ENCODE measurements at regions not wholly inside any gene's neighbourhood (a gene's known extent, or its start where the extent isn't known, plus 50 kb on each side); places are given as distances from the start of the nearest gene placed in this dataset.

DNA sequence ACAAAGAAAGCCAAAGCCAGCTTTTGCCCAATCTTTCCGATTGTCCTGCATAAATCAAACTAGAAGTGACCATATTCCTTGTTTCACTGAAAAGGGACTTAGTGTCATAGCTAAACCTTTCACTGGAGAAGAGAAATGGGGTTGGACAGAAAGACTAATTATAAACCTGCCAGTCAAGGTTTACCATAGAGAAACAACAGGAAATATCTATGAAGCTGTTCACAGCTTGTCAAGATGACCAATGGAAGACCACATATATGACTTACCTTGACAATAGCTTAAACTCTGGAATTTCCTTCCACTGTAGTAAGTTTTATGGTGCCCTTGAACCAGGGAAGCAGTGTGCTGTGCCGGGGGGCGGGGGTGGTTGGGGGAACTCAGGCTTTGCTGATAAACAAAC lies 107.7 kb upstream of the PHACTR1 start:
- no peaks in the 10 kb centered on the region for H3K36me3 Mint-ChIP-seq (ENCODE audit: low read depth)
- TF ChIP-seq, protein P1, sequence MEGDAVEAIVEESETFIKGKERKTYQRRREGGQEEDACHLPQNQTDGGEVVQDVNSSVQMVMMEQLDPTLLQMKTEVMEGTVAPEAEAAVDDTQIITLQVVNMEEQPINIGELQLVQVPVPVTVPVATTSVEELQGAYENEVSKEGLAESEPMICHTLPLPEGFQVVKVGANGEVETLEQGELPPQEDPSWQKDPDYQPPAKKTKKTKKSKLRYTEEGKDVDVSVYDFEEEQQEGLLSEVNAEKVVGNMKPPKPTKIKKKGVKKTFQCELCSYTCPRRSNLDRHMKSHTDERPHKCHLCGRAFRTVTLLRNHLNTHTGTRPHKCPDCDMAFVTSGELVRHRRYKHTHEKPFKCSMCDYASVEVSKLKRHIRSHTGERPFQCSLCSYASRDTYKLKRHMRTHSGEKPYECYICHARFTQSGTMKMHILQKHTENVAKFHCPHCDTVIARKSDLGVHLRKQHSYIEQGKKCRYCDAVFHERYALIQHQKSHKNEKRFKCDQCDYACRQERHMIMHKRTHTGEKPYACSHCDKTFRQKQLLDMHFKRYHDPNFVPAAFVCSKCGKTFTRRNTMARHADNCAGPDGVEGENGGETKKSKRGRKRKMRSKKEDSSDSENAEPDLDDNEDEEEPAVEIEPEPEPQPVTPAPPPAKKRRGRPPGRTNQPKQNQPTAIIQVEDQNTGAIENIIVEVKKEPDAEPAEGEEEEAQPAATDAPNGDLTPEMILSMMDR (conservative IDR thresholded peaks at IDR 0.05), result no peak
- 96 to 100% methylated on average over 2 to 3 of the region's 3 CpGs for WGBS, 2 experiments (ENCODE audit: insufficient coverage in 1 of 2, insufficient read length in 1 of 2)
- Histone ChIP-seq H3K4me1 (ENCODE audit: control insufficient read depth, insufficient read depth, low read length) (no peaks in the 10 kb centered on the region), H3K9ac (ENCODE audit: extremely low read depth, low read length, poor library complexity, severe bottlenecking) (no peak overlapping the region), H3K4me3 (ENCODE audit: low read length) (no peak overlapping the region), H3K36me3 (ENCODE audit: control insufficient read depth, insufficient read depth, low read length) (no peaks in the 10 kb centered on the region), H3K9me3 (ENCODE audit: control insufficient read depth, low read length) (no peaks in the 10 kb centered on the region), H3K27ac (ENCODE audit: low read depth, low read length) (no peak overlapping the region), H3K27me3 (ENCODE audit: control insufficient read depth, insufficient read depth, low read length, poor library complexity, severe bottlenecking) (no peaks in the 10 kb centered on the region)
- H3K4me3 Mint-ChIP-seq, result no peak overlapping the region
- no peaks in the 10 kb centered on the region for H3K4me1 Mint-ChIP-seq
- H3K27ac Mint-ChIP-seq, result no peak overlapping the region
- no peaks in the 10 kb centered on the region for H3K27me3 Mint-ChIP-seq (ENCODE audit: insufficient read depth)
- no peaks in the 10 kb centered on the region for H3K9me3 Mint-ChIP-seq
- no peak for DNase-seq

DNA sequence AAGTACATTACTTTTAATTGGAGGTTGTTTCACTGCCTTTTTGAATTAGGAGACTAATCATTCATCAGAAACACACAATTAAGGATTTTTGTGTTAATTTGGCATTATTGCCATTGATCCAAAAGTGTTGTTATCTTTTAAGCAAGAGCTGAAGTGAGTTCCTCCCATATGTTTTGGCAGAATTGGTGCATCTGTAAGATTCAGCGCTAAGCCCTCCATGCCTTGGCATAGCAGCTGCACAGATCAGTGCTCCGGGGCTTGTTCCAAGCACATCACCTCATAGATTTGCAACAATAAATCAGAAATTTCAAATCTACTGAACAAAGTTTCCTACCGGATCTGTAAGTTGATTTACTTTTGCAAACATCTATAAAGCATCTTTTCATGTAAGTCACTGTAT lies 106.8 kb upstream of the PHACTR1 start:
- Mint-ChIP-seq H3K27ac (no peak overlapping the region), H3K36me3 (ENCODE audit: low read depth) (no peaks in the 10 kb centered on the region), H3K9me3 (no peaks in the 10 kb centered on the region), H3K27me3 (ENCODE audit: insufficient read depth) (no peaks in the 10 kb centered on the region), H3K4me3 (no peak overlapping the region), H3K4me1 (no peaks in the 10 kb centered on the region)
- no peaks in the 10 kb centered on the region for H3K4me1 ChIP-seq (ENCODE audit: control insufficient read depth, insufficient read depth, low read length)
- no peak overlapping the region for H3K27ac ChIP-seq (ENCODE audit: low read depth, low read length)
- WGBS, 2 experiments (ENCODE audit: insufficient coverage in 1 of 2, insufficient read length in 1 of 2), result 94 to 100% methylated on average over 3 of the region's 3 CpGs
- no peak for DNase-seq
- no peaks in the 10 kb centered on the region for H3K9me3 ChIP-seq (ENCODE audit: control insufficient read depth, low read length)
- H3K27me3 ChIP-seq (ENCODE audit: control insufficient read depth, insufficient read depth, low read length, poor library complexity, severe bottlenecking), result no peaks in the 10 kb centered on the region
- no peaks in the 10 kb centered on the region for H3K36me3 ChIP-seq (ENCODE audit: control insufficient read depth, insufficient read depth, low read length)
- TF ChIP-seq, protein P1 (conservative IDR thresholded peaks at IDR 0.05), result no peak
- no peak overlapping the region for H3K4me3 ChIP-seq (ENCODE audit: low read length)
- H3K9ac ChIP-seq (ENCODE audit: extremely low read depth, low read length, poor library complexity, severe bottlenecking), result no peak overlapping the region

DNA sequence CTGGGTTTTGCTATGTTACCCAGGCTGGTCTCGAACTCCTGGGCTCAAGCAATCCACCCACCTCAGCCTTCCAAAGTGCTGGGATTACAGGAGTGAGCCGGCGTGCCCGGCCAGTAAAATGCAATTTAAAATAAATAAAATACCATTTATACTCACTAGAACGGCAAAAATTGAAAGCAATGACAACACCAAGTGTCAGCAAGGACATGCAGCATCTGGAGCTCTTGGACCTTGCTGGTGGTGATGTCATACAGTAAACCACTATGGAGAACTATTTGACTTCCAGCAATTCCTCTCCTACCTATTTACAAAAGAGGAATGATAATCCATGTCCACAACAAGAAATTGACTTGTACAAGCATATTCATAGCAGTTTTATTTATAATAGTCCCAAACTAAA lies 105.7 kb upstream of the PHACTR1 start:
- no peaks in the 10 kb centered on the region for H3K4me1 ChIP-seq (ENCODE audit: control insufficient read depth, insufficient read depth, low read length)
- Mint-ChIP-seq H3K4me3 (no peak overlapping the region), H3K27ac (no peak overlapping the region), H3K4me1 (no peaks in the 10 kb centered on the region), H3K27me3 (ENCODE audit: insufficient read depth) (no peaks in the 10 kb centered on the region), H3K9me3 (no peaks in the 10 kb centered on the region), H3K36me3 (ENCODE audit: low read depth) (no peaks in the 10 kb centered on the region)
- no peaks in the 10 kb centered on the region for H3K27me3 ChIP-seq (ENCODE audit: control insufficient read depth, insufficient read depth, low read length, poor library complexity, severe bottlenecking)
- TF ChIP-seq, protein P1 (conservative IDR thresholded peaks at IDR 0.05), result no peak
- no peaks in the 10 kb centered on the region for H3K9me3 ChIP-seq (ENCODE audit: control insufficient read depth, low read length)
- 80 to 89% methylated on average over 1 to 5 of the region's 5 CpGs for WGBS, 2 experiments (ENCODE audit: insufficient coverage in 1 of 2, insufficient read length in 1 of 2)
- H3K36me3 ChIP-seq (ENCODE audit: control insufficient read depth, insufficient read depth, low read length), result no peaks in the 10 kb centered on the region
- no peak overlapping the region for H3K9ac ChIP-seq (ENCODE audit: extremely low read depth, low read length, poor library complexity, severe bottlenecking)
- H3K4me3 ChIP-seq (ENCODE audit: low read length), result no peak overlapping the region
- no peak overlapping the region for H3K27ac ChIP-seq (ENCODE audit: low read depth, low read length)
- no peak for DNase-seq
